IPS DF 4.7 (cell line): ENCODE measurements at regions not wholly inside any gene's neighbourhood (a gene's known extent, or its start where the extent isn't known, plus 50 kb on each side); places are given as distances from the start of the nearest gene placed in this dataset.
"Not testable (repeated sequence)": the region's sequence is repeated elsewhere in the genome, so short reads cannot be mapped to it uniquely, and the experiment has no call there.

Experiments
- DNase-seq: peaks from one replicate; pipeline ENCODE4 v3.0.0-alpha.2; 2013; ENCODE audit warnings: low spot score; ENCODE audit errors: extremely low read depth

DNA sequence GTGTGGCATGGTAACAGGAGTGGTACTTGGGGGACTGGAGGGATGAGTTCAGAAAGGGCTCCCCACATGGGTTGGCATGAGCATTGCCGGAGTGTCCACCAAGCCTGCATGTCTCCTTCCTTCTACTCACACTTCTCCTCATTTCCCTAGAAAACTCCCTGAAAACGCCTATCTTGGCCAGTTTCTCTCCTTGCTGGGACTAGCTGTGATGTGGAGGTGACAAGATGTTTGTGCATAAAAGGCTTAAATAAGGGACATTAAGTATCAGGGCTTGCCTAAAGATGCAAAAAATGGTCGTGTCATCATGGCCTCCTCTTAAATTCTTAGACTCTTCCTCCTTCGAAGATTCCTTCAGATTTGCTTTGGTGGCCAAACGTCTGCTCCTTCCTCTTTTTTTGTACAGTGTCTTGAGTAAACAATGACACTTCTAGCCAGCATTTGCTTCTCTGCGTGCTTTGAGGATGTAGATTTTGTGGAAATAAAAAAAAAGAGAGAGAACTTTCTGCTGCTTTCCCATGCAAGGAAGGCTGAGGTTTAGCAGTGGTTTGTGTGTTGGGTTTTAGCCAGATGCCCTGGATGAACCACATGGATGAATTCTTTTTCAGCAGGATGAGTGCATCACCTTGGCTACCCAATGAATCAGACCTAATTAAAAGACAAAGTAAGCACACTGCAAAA, 239.1 kb upstream of the IRF2BP2 start:
- no peak for DNase-seq

GRCh38 chr1:234846813-234847212, 236.8 kb upstream of the IRF2BP2 start:
- DNase-seq = not testable (repeated sequence)

- no peak for DNase-seq
Measured at GRCh38 chr1:234845836-234846235, 235.9 kb upstream of the IRF2BP2 start.

DNA sequence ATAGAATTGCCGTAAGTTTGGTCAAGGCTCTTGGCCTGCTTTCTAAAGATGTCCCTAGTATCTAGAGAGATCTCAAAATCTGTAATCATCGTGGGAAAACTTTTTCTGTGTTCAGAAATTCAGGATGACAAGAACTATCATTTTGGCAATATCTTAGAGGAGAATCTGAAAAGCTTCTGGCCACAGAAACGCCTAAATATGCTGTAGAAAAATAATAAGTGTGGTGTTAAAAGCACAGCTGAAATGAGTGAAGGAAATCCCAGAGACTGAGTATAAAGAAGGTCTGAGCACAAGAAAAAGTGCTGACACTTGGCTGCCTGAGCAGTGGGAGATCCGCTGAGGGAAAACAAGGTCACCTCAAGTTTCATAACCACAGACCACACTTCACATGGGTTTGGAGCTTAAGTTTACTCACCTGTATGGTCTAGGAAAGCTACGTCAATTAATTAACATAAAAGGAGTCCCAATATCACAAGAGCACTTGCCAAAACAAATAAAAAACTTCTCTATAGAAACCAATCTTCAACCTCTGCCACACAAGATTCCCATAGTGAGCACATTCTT, 235.2 kb upstream of the IRF2BP2 start:
- DNase-seq = no peak

DNA sequence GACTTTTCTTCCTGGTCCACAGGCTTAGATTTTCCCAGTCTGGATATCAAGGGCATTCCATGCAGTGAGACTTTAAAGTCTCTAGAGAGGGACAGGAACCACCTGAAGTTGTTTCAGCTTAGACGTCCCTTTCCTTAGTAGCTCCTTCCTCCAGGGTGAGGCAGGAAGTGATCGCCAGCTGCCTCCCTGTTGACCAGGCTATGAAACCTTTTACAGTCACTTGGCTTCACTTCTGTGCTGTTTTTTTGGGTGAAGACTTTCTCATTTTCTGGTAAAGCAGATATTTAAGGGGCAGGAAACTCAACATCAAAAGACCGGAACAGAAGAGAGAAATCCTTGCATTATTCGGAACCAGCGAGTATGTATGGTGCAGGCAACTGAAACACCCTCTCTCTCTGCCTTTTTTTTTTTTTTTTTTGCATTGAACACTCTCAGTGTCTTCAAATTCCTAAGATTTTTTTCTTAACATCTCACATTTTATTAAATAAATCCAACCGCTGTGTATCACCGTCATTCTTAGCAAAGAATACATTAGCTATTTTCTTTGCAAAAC, 234.6 kb upstream of the IRF2BP2 start:
- DNase-seq = no peak

DNA sequence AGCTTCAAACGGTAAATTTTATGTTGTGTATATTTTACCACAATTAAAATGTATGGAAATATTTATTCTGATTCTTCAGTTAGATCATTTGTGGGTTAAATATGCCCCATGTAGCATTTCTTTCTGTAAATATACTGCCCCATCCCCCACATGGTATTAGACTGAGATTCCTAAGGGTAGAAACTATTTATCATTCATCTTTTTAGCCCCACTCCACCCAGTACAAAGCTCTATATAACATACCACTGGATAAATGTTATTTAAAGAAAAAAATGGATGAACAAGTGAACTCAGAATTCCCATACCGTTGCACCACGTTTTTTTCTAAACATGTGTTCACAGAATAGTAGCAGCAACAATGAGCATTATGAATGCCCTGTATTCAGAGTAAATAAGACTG, 234.0 kb upstream of the IRF2BP2 start:
- no peak for DNase-seq

- no peak for DNase-seq
Measured at GRCh38 chr1:234842726-234843641, 233.0 kb upstream of the IRF2BP2 start.

GRCh38 chr1:234841710-234842231, 231.8 kb upstream of the IRF2BP2 start:
- DNase-seq = no peak

GRCh38 chr1:234841281-234841680, 231.3 kb upstream of the IRF2BP2 start:
- DNase-seq = no peak

- no peak for DNase-seq
Measured at GRCh38 chr1:234840843-234841242, 230.9 kb upstream of the IRF2BP2 start.

DNA sequence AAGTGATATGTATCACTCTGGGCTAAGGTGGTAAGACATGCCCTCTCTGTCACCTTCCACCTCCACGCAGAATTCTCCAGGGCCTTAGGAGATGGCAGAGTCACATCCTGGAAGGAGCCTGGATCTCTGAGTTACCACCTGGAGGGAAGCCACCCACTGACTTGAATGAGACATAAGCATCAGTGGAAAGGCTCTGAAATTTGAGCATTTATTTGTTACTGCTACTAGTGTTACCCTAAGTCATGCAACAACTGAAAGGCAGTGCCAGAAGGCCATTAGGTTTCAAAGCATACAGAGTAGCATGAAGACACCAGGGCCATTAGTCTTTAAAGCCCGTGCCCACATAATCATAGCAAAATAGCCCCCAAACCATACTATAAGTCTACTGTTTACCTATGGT, 230.3 kb upstream of the IRF2BP2 start:
- no peak for DNase-seq

GRCh38 chr1:234839663-234840062, 229.7 kb upstream of the IRF2BP2 start:
- DNase-seq = no peak

GRCh38 chr1:234838820-234839219, 228.8 kb upstream of the IRF2BP2 start:
- no peak for DNase-seq

GRCh38 chr1:234838182-234838581, 228.2 kb upstream of the IRF2BP2 start:
- no peak for DNase-seq

DNA sequence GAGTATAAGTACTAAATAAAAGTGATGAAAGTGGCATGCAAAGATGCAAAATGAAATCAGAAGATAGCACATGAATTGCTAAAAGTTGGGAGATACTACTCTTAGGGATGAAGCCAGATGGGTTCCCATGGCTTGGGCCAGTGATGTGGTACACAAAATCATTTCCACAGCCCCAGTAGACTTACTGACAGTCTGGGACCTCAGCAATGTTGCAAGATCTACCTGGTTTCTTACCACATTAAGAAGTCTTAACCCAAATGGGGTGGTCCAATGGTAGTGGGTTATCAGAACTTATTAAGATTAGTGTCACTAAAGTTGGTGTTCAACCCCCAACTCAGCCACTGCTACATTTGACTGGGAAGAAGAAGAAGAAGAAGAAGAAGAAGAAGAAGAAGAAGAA, 227.7 kb upstream of the IRF2BP2 start:
- DNase-seq = no peak

- DNase-seq = no peak
Measured at GRCh38 chr1:234836776-234837357, 226.9 kb upstream of the IRF2BP2 start.

DNA sequence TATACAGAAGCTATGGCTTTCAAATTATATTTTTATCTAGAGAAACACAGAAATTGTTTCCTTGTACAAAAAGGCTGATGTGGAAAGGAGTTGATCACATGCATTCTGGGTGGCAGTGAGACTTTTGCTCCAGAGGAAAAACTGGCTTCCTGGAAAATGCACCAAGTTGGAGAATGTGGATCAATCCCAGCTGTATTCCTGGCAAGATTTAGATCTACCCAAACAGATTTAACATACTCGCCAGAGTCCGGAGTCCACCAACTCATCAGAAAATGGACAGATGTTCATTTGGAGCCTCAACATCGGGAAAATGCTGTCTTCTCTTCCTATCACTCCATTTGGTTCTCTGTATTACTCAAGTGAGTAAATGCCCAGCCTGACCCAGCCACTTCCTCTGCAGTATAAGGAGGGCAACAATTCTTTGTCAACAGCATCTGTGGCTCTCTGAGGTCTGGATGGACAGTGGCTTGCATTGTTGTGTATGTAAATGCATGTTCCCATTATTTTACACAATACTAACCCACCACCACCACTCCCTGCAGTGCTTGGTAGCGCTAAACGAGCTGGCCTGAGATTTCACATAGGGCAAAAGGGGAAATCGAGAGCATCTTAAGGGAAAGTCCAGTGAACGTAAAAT, 226.2 kb upstream of the IRF2BP2 start:
- DNase-seq = no peak

DNA sequence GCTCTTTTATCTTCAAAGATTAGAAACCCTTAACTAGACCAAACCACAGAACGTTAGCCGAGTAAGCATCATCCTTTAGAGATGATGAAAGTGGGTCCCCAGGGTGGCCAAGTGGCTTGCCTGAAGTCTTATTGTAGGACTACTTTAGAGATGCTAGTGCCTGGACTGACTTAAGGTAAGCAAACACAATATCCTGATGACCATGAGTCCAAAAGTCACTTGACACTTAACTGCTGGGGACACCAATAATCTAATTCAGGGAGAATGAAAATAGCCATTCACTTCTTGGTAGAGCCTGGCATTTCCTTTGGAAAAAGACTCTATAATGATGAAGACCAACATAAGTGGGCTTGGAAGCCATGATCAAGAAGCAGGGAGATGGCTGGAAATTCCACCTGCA, 225.3 kb upstream of the IRF2BP2 start:
- DNase-seq = no peak

DNA sequence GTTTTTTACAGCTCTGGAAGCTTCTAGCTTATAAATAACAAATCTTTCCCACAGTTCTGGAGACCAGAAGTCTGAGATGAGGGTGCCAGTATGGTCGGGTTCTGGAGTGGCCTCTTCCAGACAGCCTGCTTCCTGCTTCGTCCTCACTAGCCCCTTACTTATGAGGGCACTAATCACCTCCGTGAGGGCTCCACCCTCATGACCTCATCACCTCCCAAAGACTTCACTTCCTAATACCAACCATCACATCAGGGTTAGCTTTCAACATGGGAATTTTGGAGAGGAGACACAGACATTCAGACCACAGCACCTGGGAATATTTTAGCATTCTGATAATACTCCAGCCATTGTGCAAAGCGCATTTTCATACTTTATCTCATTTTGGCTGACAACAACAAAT, 223.7 kb upstream of the IRF2BP2 start:
- DNase-seq = no peak

- DNase-seq = no peak
Measured at GRCh38 chr1:234833118-234833517, 223.1 kb upstream of the IRF2BP2 start.

GRCh38 chr1:234827656-234828055, 217.7 kb upstream of the IRF2BP2 start:
- DNase-seq = no peak
